T-cell (primary cell): ENCODE measurements at regions not wholly inside any gene's neighbourhood (a gene's known extent, or its start where the extent isn't known, plus 50 kb on each side); places are given as distances from the start of the nearest gene placed in this dataset.

Source experiments
- ATAC-seq, 4 experiments: fragments of 200-7000 bp in 3 of 4; fragments of 150-1000 bp in 1 of 4; cut with Tn5 transposase; replicated peaks in 1 of 4; 1 replicate in 3 of 4; 2 replicates in 1 of 4; pipeline ENCODE4 v1.10.0; 2021; ENCODE audit warnings: moderate library complexity in 3 of 4, mild to moderate bottlenecking in 2 of 4, moderate number of reproducible peaks in 1 of 4
- CTCF ChIA-PET, 2 donors: fragments of 300-600 bp; sonication (Branson Sonifier 250); formaldehyde crosslinking; loops; one replicate each; lab custom pipeline; 2022; ENCODE audit warnings: antibody characterized with exemption in 2 of 2; lab: Charles Lee
- POLR2A ChIA-PET, 2 donors: fragments of 300-600 bp; sonication (Branson Sonifier 250); formaldehyde crosslinking; loops; one replicate each; lab custom pipeline; 2022; ENCODE audit warnings: antibody characterized with exemption in 2 of 2; lab: Charles Lee
- DNase-seq, 35 experiments: peaks; one replicate each; pipeline versions ENCODE4 v3.0.0 to v3.0.0-alpha.2; 2013 to 2023
- H3K27ac ChIP-seq: one replicate; pipeline ENCODE4 v1.5.1; 2013; ENCODE audit warnings: low read length
- H3K27me3 ChIP-seq, 2 experiments: replicated peaks in 1 of 2; 1 replicate in 1 of 2; 2 replicates in 1 of 2; pipeline versions ENCODE4 v1.6.1 to v1.7.0; 2013; ENCODE audit warnings: low read length in 1 of 2, mixed read lengths in 1 of 2; ENCODE audit not compliant: control insufficient read depth in 2 of 2, insufficient read depth in 2 of 2; ENCODE audit errors: extremely low read depth in 1 of 2
- H3K36me3 ChIP-seq, 2 donors: 1 replicate in 1 of 2; 2 replicates in 1 of 2; pipeline versions ENCODE4 v1.6.1 to v1.7.0; 2013; ENCODE audit warnings: low read length in 1 of 2; ENCODE audit not compliant: control insufficient read depth in 2 of 2, insufficient read depth in 1 of 2; ENCODE audit errors: extremely low read depth in 1 of 2
- H3K4me1 ChIP-seq, 2 experiments: 1 replicate in 1 of 2; 2 replicates in 1 of 2; pipeline versions ENCODE4 v1.6.1 to v1.7.0; 2013; ENCODE audit warnings: low read length in 2 of 2, mixed read lengths in 1 of 2; ENCODE audit not compliant: insufficient read depth in 2 of 2, control insufficient read depth in 1 of 2; ENCODE audit errors: extremely low read depth in 1 of 2
- H3K4me3 ChIP-seq, 2 donors: 1 replicate in 1 of 2; 2 replicates in 1 of 2; pipeline versions ENCODE4 v1.5.1 to v1.7.0; 2013; ENCODE audit warnings: mild to moderate bottlenecking in 2 of 2, low read length in 1 of 2, moderate library complexity in 1 of 2; ENCODE audit not compliant: control insufficient read depth in 1 of 2; ENCODE audit errors: extremely low read depth in 1 of 2
- H3K9me3 ChIP-seq: 2 replicates; pipeline ENCODE4 v1.7.0; 2013
- H3K27ac Mint-ChIP-seq, 2 donors: one replicate each; pipeline ENCODE4 v1.8.0; 2020 to 2021; ENCODE audit warnings: mild to moderate bottlenecking in 2 of 2, mixed read lengths in 2 of 2
- H3K27me3 Mint-ChIP-seq, 2 donors: one replicate each; pipeline ENCODE4 v1.8.0; 2021 to 2022; ENCODE audit warnings: mixed read lengths in 2 of 2
- H3K36me3 Mint-ChIP-seq: one replicate; pipeline ENCODE4 v1.8.0; 2021; ENCODE audit warnings: mixed read lengths
- H3K4me1 Mint-ChIP-seq, 3 donors: one replicate each; pipeline ENCODE4 v1.8.0; 2020 to 2022; ENCODE audit warnings: mixed read lengths in 3 of 3, mild to moderate bottlenecking in 1 of 3
- H3K4me3 Mint-ChIP-seq, 3 donors: one replicate each; pipeline ENCODE4 v1.8.0; 2020 to 2022; ENCODE audit warnings: mild to moderate bottlenecking in 3 of 3, mixed read lengths in 3 of 3, moderate library complexity in 3 of 3
- H3K9me3 Mint-ChIP-seq, 3 donors: one replicate each; pipeline ENCODE4 v1.8.0; 2020 to 2022; ENCODE audit warnings: mixed read lengths in 3 of 3
- WGBS: methylation state at CpG from one replicate; pipeline ENCODE4 v1.1.5; 2013; ENCODE audit warnings: missing lambda C conversion rate; ENCODE audit not compliant: insufficient coverage; 5-methylcytosine and 5-hydroxymethylcytosine counted together

GRCh38 chr6:90916968-90917367, 330.1 kb upstream of the MAP3K7 start:
- Mint-ChIP-seq H3K9me3 (no peaks in the 10 kb centered on the region), H3K27me3 (peaks cover 14 to 15% of the 10 kb centered on the region in 2 donors), H3K27ac (no peak overlapping the region), H3K4me3 (no peak overlapping the region), H3K4me1 (no peaks in the 10 kb centered on the region), H3K36me3 (no peaks in the 10 kb centered on the region)
- POLR2A ChIA-PET = no interaction called here
- H3K27ac ChIP-seq = no peak overlapping the region
- H3K27me3 ChIP-seq = peaks cover 0 to 8% of the 10 kb centered on the region in 2 experiments
- H3K36me3 ChIP-seq = no peaks in the 10 kb centered on the region
- ATAC-seq (no peak), DNase-seq (no peak)
- H3K4me1 ChIP-seq = no peaks in the 10 kb centered on the region
- no peaks in the 10 kb centered on the region for H3K9me3 ChIP-seq
- no peak overlapping the region for H3K4me3 ChIP-seq
- CTCF ChIA-PET = no interaction called here
- no CpG with 5 or more reads among the region's 1 CpG for WGBS

- H3K27me3 ChIP-seq = peaks cover 0 to 8% of the 10 kb centered on the region in 2 experiments
- no peaks in the 10 kb centered on the region for H3K9me3 ChIP-seq
- Mint-ChIP-seq H3K4me3 (no peak overlapping the region), H3K27me3 (peaks cover 14 to 18% of the 10 kb centered on the region in 2 donors), H3K36me3 (no peaks in the 10 kb centered on the region), H3K9me3 (no peaks in the 10 kb centered on the region), H3K4me1 (no peaks in the 10 kb centered on the region), H3K27ac (no peak overlapping the region)
- ChIA-PET CTCF (interaction anchor here in 1 of 2 donors (0.6 kb wide), 1 partner anchor 1152 kb away, joined by 10 read pairs; no protein-coding TSS in a partner anchor), POLR2A (no interaction called here)
- no peaks in the 10 kb centered on the region for H3K4me1 ChIP-seq
- no peak for DNase-seq
- no peaks in the 10 kb centered on the region for H3K36me3 ChIP-seq
- no peak overlapping the region for H3K4me3 ChIP-seq
- ATAC-seq = no peak
- no peak overlapping the region for H3K27ac ChIP-seq
- 49% methylated on average over 5 of the region's 5 CpGs for WGBS
Measured at GRCh38 chr6:90915224-90915915, 328.5 kb upstream of the MAP3K7 start.

GRCh38 chr6:90914312-90914711, 327.4 kb upstream of the MAP3K7 start:
- H3K4me1 Mint-ChIP-seq = no peaks in the 10 kb centered on the region
- ATAC-seq (no peak), DNase-seq (no peak)
- ChIA-PET POLR2A (no interaction called here), CTCF (no interaction called here)
- H3K9me3 Mint-ChIP-seq = no peaks in the 10 kb centered on the region
- no CpG with 5 or more reads among the region's 2 CpGs for WGBS
- Histone ChIP-seq H3K27me3 (peaks cover 0 to 8% of the 10 kb centered on the region in 2 experiments), H3K36me3 (no peaks in the 10 kb centered on the region), H3K4me3 (no peak overlapping the region), H3K4me1 (no peaks in the 10 kb centered on the region), H3K27ac (no peak overlapping the region), H3K9me3 (no peaks in the 10 kb centered on the region)
- peaks cover 14 to 16% of the 10 kb centered on the region in 2 donors for H3K27me3 Mint-ChIP-seq
- H3K27ac Mint-ChIP-seq = no peak overlapping the region
- H3K4me3 Mint-ChIP-seq = no peak overlapping the region
- no peaks in the 10 kb centered on the region for H3K36me3 Mint-ChIP-seq

GRCh38 chr6:90913266-90913960, 326.5 kb upstream of the MAP3K7 start:
- Histone ChIP-seq H3K27ac (no peak overlapping the region), H3K36me3 (no peaks in the 10 kb centered on the region), H3K4me3 (no peak overlapping the region), H3K4me1 (no peaks in the 10 kb centered on the region), H3K27me3 (peaks cover 0 to 8% of the 10 kb centered on the region in 2 experiments), H3K9me3 (no peaks in the 10 kb centered on the region)
- Mint-ChIP-seq H3K27ac (no peak overlapping the region), H3K36me3 (no peaks in the 10 kb centered on the region), H3K4me3 (no peak overlapping the region), H3K27me3 (peaks cover 13 to 14% of the 10 kb centered on the region in 2 donors), H3K9me3 (no peaks in the 10 kb centered on the region), H3K4me1 (no peaks in the 10 kb centered on the region)
- whole genome bisulfite sequencing = no CpG with 5 or more reads among the region's 2 CpGs
- ChIA-PET POLR2A (no interaction called here), CTCF (no interaction called here)
- ATAC-seq (no peak), DNase-seq (no peak)

- Histone ChIP-seq H3K9me3 (no peaks in the 10 kb centered on the region), H3K27me3 (peaks cover 0 to 8% of the 10 kb centered on the region in 2 experiments), H3K4me1 (no peaks in the 10 kb centered on the region), H3K36me3 (no peaks in the 10 kb centered on the region), H3K4me3 (no peak overlapping the region), H3K27ac (no peak overlapping the region)
- H3K27ac Mint-ChIP-seq = no peak overlapping the region
- no CpG with 5 or more reads among the region's 1 CpG for WGBS
- H3K9me3 Mint-ChIP-seq = no peaks in the 10 kb centered on the region
- H3K27me3 Mint-ChIP-seq = peaks cover 10 to 11% of the 10 kb centered on the region in 2 donors
- DNase-seq (no peak), ATAC-seq (no peak)
- POLR2A ChIA-PET = no interaction called here
- CTCF ChIA-PET = no interaction called here
- H3K4me3 Mint-ChIP-seq = no peak overlapping the region
- no peaks in the 10 kb centered on the region for H3K4me1 Mint-ChIP-seq
- H3K36me3 Mint-ChIP-seq = no peaks in the 10 kb centered on the region
Measured at GRCh38 chr6:90911642-90912041, 324.8 kb upstream of the MAP3K7 start.

GRCh38 chr6:90910893-90911292, 324.0 kb upstream of the MAP3K7 start:
- no peaks in the 10 kb centered on the region for H3K4me1 ChIP-seq
- H3K27ac ChIP-seq = no peak overlapping the region
- no CpG with 5 or more reads among the region's 6 CpGs for WGBS
- H3K27me3 ChIP-seq = peaks cover 0 to 8% of the 10 kb centered on the region in 2 experiments
- Mint-ChIP-seq H3K9me3 (no peaks in the 10 kb centered on the region), H3K4me1 (no peaks in the 10 kb centered on the region), H3K4me3 (no peak overlapping the region), H3K36me3 (no peaks in the 10 kb centered on the region), H3K27me3 (peaks cover 8 to 10% of the 10 kb centered on the region in 2 donors), H3K27ac (no peak overlapping the region)
- CTCF ChIA-PET = no interaction called here
- no peak for ATAC-seq
- no peaks in the 10 kb centered on the region for H3K9me3 ChIP-seq
- POLR2A ChIA-PET = no interaction called here
- no peak overlapping the region for H3K4me3 ChIP-seq
- no peak for DNase-seq
- H3K36me3 ChIP-seq = no peaks in the 10 kb centered on the region
